Anterior cingulate cortex (tissue), 58 donors: ENCODE measurements at regions not wholly inside any gene's neighbourhood (a gene's known extent, or its start where the extent isn't known, plus 50 kb on each side); places are given as distances from the start of the nearest gene placed in this dataset.
"Not testable (repeated sequence)": the region's sequence is repeated elsewhere in the genome, so short reads cannot be mapped to it uniquely, and the experiment has no call there.

Experiments used
- DNase-seq, 58 donors: peaks; one replicate each; lab custom pipeline; 2025; lab: John Stamatoyannopoulos, UW

- not testable (repeated sequence) for DNase-seq
These were observed 51.8 kb upstream of the KLHL4 start for GRCh38 chrX:87465757-87466156.
